GM18873 (cell line): ENCODE measurements at regions not wholly inside any gene's neighbourhood (a gene's known extent, or its start where the extent isn't known, plus 50 kb on each side); places are given as distances from the start of the nearest gene placed in this dataset.

Experiments used
- ATAC-seq: cut with Tn5 transposase; IDR thresholded peaks from one replicate; pipeline ENCODE4 v1.9.1; 2021; ENCODE audit warnings: mild to moderate bottlenecking, moderate library complexity, moderate number of reproducible peaks; ENCODE audit not compliant: unreplicated experiment, low FRiP score

DNA sequence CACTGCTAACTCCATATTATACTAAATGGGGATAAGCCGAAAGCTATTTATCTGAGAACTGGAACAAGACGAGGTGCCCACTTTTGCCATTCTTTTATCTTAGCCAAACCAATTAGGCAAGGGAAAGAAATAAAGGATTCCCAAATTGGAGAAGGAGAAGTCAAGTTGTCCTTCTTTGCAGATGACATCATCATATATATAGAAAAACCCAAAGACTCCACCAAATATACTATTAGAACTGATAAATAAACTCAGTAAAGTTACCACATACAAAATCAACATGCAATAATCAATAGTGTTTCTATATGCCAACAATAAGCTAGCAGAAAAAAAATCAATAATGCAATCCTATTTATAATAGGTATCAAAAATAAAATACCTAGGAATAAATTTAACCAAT, 570.3 kb upstream of the EPHA7 start:
- ATAC-seq: no peak

DNA sequence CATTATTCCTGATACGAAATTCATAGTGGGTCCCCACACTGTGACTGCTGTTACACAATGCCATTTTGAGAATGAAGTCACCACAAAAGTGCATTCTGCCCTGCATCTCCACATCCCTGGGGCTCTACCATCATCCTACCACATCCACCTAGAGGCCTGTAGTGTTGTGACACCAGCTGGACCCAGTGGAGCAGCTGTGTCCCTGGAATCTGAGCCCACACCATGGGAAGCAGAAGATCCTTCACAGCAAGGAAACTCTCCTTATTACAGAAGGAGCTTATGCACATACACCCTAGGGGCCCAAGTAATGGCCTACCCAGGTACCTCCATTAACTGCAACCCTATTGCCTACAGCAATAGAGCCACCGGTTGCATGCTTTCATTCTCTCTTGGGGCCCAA, 566.6 kb upstream of the EPHA7 start:
- ATAC-seq: no peak

DNA sequence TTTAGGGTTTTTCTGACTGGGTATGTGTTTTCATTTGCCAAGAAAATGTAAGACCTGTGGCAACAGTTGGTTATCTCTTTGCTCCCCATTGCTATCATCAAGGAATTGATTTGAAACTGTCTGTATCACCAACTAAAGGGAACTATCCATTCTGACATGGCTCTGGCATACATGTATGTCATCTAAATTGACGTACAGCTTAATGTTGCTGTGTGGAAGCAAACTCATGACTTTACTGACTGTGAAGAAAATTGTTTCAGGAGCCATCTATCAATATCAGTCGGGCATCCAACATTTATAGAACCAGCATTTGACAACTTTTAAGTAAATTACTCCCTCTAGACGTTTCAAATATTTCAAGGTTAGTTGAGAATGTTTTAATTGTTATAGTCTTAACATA, 555.8 kb upstream of the EPHA7 start:
- no peak for ATAC-seq

DNA sequence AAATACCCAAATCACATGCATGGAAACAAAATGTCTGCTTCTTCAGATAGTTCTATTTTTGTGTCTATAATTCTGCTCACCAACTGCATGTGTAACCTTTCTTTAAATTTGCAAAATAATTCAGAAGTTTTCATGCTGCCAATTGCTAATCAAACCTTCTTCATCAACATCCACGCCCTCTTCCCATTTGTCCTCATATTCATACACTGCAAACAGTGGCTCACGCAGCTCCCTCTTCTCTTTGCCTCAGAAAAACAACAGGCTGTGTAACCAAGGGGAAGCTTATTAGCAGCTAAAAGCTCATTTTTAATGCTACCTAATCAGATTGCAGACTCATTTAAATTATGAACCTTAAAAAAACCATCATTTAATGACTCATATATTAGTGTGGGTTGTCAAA, 555.0 kb upstream of the EPHA7 start:
- no peak for ATAC-seq

DNA sequence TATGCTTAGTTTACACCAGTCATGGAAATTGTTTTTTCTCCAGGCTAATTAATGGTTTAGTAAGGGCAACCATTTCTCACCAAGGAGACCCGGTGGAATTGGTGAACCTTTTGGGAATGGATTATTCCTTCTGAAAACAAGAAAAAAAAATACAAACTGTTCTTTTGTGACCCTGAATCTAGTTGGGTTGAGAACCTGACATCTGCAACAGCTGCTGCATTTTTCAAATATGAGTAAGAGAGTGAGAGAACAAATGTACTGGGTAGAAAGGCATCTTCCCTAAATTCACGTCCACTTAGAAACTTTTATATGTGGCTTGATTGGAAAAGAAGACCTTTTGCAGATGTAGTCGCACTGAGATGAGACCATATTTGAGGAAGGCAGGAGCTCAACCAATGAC, 553.4 kb upstream of the EPHA7 start:
- ATAC-seq: no peak

DNA sequence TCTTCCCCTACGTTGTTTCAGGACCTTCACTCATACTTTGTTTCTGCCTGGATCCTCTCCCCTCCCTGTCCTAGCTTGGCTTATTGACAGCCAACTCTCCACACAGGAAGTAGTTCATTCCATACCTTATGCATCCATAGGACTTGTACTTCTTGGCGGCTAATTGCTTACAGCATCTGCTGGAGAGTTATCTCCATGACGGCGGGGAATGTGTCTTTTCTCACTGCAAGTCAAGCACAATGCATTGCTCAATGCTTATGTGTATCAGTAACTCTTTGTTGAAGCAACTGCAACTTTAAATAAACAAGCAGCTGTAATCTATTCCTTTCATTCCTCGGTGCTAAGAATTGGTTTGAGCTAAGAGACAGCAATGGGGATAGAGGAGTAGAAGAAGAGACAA, 551.3 kb upstream of the EPHA7 start:
- no peak for ATAC-seq

DNA sequence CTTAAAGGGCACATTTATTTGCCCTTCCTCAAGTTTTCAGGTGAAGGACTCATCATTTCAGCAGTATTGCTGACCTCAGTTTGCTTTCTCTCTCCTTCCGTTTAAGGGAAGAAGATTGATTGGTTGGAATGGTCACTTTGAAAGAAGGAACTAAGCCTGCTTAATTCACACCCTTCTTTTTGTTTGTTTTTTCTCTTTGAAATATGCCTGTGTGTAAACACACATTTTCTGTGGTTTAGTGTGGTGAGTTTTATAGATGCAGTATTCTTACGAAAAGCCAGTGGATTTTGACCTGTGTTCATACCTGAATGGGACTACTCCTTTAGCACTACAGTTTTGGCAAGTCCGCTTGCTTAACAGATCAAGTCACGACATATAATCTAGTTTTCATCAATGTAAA, 548.8 kb upstream of the EPHA7 start:
- ATAC-seq: no peak

DNA sequence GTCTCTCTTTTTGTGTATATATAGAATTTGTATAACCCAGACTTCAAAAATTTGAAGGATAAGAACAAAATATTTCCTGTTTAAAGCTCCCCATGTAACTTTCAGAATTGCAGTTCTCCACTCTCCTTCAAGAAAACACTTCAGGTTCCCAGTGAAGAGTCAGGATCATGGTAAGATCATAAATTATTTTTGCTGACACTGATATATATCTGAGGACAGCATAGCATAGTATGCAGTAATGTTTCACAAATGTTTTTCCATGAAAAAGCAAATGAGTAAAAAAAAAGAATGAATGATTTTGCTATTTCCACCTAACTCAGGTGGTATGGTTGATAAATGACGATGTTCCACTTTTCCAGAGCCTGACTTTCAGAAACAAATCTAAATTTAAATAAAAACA, 545.6 kb upstream of the EPHA7 start:
- ATAC-seq: no peak

DNA sequence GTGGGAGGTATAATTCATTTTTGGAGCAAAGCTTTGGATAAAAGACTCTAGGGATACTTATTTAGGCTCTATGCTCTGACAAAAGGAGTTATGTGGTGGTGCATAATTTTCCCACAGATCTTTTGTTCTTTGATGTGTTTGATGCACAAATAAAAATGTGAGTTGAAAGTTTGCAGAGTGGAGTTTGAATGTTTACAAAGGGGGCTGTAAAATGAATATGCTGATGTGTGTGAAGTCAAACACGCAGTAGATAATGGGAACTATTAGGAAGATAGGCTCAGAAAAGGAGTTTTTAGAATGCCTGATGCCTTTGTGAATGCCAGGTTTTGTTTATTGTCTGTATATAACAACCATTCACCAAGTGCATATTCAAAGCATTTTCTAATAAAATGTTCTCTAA, 545.0 kb upstream of the EPHA7 start:
- ATAC-seq: no peak

DNA sequence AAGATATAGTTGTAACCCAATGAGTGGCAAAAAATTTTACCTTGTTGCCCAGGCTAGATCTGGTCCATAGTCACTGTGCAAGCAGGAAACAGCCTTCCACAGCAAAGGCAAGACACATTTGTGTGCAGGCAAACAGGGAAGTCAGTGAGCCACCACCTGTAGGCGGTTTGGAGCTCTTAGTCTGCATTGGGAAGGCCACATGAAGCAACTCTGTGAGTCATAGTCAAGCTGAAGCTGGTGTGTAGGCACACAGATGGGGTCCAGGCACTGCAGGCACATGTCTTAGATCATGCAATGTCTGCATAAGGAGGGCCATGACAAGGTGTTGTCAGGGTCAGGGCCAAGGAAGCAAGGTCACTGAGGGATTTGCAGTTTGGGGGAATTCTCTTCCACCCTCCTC, 543.2 kb upstream of the EPHA7 start:
- no peak for ATAC-seq

DNA sequence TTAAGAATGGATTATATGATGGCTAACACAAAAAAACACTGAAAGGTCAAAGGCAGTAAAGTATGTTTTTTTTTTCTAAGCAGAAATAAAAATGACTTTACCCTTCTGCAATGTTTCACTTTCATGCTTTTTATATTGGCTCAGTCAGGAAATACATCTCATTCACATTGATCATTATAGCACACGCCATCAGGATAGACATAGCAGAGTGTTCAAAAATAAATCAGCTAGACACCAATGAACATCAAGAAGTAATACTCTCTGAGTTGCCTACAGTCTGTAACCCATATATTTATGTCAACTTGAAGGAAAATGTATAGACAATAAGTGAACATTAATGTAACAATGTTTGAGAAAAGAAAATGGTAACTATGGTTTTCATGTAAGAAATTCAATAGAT, 535.2 kb upstream of the EPHA7 start:
- no peak for ATAC-seq

DNA sequence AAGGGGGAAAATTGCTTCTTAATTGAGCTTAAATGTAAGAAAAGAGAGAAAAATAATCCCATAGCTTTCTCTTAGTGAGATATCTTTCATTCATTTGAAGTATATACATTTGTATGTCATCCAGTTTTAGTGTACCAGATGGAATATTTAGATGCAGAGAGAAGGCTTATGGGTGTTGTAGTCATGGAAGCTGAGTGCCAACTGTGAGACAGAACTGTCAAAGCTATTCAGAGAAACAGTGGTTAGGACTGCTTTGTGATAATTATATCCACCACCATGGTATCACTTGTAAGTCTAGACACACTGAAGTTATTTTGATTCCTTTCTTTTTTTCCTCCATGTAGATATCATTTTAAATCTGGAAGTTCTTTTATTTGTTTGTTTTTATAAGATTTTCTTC, 524.3 kb upstream of the EPHA7 start:
- no peak for ATAC-seq

DNA sequence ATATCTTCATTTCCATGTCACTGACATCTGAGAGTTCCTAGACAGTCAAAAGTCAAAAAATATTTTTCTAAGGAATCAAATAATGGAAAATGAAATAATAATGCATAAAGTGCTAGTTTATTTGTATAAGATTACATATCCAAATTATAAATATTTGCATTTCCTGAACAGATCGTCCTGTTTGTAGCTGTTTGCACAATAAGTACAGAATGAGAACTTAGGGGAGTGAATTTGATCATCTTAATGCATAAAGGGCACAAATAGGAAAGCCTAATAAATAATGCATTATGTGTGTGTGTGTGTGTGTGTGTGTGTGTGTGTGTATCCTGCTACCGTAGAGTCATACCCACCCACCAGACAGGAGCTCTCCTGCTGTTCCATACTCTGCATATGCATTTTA, 521.0 kb upstream of the EPHA7 start:
- no peak for ATAC-seq

DNA sequence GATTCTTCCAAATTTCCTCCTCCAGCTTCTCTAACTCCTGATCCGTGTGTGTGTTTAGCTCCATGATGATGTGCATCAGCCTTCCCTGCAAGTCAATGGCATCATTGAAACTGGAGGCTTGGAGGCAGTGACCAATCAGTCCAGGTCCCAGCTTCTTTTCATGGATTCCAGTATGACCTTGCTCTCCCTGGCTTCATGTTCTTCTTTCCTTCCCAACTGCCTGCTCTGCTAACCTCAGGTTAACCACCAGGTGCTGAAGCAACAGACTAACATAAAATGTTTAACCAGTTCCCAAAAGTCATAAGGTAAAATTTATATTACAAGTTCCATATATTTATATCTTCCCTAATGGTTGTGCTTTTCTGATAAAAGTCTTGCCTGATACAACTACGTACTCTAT, 512.8 kb upstream of the EPHA7 start:
- no peak for ATAC-seq

DNA sequence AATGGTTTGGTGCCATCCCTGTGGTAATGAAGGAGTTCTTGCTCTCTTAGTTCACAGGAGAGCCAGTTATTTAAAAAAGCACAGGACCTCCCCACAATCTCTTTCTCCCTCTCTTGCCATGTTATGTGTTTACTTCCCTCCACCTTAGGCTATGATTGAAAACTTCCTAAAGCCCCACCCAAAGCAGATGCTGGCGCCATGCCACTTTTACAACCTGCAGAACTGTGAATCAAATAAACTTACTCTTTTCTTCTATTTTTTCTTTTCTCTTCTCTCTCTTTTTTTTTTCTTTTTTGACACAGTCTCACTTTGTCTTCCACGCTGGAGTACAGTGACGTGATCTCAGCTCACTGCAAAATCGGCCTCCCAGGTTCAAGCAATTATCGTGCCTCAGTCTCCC, 508.4 kb upstream of the EPHA7 start:
- no peak for ATAC-seq

DNA sequence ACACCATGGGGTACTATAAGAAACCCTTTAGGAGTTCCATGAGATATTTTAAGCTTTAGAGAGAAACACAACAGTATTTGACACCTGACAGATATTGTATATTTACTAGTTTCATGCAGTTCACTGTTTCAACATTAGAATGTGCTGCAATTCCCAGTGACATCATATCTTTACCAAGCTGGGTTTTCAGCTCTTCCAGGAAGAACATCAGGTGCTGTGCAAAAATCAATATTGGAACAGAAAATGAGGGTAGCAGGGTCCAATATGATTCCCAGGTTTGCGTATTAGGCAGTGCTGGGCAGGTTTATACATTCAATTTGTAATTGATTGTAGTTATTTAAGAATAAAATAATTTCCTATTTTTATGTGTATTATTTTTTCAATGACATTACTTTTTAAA, 500.0 kb upstream of the EPHA7 start:
- ATAC-seq: no peak

DNA sequence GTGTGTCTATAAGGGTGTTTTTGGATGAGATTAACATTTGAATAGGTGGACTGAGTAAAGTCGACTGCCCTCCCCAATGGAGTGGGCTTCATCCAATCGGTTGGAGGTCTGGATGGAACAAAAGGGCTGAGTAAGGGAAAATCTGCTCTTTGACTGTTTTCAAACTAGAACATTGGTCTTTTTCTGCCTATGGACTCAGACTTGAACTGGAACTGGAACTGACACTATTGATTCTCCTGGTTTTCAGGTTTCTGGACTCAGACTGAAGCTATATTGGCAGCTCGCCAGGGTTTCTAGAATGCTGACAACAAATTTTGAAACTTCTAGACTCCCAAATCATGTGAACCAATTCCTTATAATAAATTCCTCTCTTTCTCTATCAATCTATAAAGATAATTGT, 498.9 kb upstream of the EPHA7 start:
- ATAC-seq: no peak

DNA sequence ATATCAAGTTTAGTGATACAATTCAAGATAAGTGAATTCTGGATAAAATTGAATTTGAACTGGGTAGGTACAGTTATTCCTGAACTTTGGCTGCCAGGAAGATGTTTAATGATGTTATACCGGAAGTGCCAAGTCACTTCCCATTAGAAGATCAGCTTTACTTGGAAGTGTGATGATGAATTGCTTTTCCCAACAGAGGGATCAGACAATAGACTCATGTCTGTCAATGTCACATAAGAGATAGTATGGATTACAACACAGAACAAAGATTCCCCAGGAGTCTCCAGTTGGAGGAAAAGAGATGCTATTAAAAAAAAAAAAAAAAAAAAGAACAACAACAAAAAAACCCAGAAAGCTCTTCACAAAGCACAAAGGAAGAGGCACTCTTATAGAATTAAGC, 497.9 kb upstream of the EPHA7 start:
- ATAC-seq: no peak

DNA sequence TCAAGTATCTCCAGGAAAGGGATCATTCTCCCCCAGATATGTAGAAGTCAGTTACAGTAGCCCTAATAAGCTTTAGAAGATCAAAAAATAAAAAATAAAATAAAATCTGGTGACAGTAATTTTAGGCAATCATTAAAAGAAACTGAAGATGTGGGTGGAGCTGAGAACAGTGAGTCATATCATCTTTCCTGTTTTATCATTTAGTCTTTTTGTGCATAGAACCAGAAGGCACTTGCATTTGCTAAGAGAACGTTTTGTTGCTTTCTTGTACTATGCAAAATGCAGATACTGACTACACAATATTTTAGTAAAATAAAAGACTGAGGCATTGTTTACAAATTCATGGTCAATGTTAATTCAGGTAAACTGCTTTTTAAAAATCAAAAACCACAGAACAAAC, 497.4 kb upstream of the EPHA7 start:
- no peak for ATAC-seq

DNA sequence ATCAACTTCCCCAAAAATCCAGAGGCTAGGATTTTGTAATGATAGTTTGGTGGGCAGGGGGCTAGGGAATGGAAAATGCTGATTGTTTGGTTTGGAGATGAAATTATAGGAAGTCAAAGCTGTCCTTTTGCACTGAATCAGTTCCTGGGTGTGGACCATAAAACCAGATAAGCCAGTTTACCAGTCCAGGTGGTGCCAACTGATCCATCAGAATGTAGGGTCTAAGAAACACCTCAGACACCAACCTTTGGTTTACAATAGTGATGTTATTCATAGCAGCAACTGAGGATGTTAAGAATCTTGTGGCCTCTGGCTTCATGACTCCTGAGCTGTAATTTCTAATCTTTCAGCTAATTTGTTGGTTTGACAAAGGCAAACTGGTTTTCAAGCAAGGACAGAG, 496.6 kb upstream of the EPHA7 start:
- ATAC-seq: no peak

DNA sequence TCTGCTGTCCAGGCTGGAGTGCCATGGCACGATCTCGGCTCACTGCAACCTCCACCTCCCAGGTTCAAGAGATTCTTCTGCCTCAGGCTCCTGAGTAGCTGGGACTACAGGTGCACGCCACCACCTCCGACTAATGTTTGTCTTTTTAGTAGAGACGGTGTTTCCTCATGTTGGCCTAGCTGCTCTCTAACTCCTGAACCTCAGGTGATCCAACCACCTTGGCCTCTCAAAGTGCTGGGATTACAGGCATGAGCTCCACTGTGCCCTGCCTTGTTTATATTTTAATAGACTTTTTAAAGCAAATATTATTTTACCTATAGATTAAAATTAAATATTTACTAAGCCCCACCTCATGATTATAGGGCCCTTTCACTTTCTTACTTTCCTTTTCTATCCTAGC, 483.2 kb upstream of the EPHA7 start:
- ATAC-seq: no peak

DNA sequence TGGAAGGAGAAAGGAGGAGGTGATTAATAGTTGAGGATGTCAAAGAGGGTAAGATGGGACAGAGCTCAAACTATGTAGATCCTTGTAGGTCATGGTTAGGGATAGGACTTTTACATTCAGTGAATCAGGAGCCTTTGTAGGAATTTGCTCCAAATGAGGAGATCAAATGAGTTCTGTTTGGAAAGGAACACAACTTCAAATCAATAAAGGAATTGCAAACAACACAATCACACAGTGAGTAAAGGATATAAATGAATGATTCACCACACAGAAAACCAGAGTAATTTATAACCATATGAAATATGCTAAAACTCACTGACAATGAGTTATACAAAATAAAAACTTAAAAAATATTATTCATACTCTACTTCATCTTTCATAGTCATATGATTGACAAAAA, 480.8 kb upstream of the EPHA7 start:
- ATAC-seq: no peak

DNA sequence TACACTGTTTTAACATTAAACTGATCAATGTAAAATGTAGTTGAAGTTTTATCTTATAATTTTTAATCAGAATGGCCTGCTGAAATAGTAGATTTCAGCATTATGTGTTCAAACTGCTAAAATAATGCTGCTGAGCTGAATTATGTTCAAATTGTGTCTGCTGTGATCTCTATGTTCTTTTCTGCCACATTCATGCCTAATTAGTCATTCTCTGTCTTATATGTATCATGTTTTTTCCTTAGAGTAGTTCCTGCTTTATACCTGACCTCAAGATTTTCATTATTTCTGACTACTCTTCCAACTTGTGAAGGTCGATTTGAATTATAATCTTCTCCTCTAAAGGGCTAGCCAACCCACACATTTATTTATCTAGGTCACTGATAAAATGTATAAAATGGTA, 476.7 kb upstream of the EPHA7 start:
- ATAC-seq: no peak

DNA sequence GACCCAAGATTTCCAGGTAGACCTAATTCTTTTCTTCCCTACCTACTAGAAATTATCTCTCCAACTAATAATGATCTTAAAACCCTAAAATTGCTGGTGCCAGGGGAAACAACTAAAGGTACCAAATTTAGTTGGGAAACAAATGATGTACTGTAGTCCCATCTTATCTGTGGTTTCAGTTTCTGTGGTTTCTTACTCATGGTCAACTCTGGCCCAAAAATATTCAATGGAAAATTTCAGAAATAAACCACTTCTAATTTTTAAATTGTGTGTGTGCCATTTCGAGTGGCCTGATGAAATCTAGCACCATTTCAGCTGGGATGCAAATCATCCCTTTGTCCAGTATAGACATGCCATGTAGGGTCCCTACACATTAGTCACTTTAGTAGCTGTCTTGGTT, 475.2 kb upstream of the EPHA7 start:
- ATAC-seq: no peak
